ENCODE measurements at regions not wholly inside any gene's neighbourhood (a gene's known extent, or its start where the extent isn't known, plus 50 kb on each side); places are given as distances from the start of the nearest gene placed in this dataset.
"Not testable (repeated sequence)": the region's sequence is repeated elsewhere in the genome, so short reads cannot be mapped to it uniquely, and the experiment has no call there.

- DNase-seq: peak; percentile 66
- no peak overlapping the region for H3K4me3 ChIP-seq (ENCODE audit: low read depth, low read length)
- H3K27ac ChIP-seq: peak overlapping the region; percentile 59
- no peaks in the 10 kb centered on the region for H3K27me3 ChIP-seq (replicated peaks)
- no peak for TF ChIP-seq CTCF (IDR thresholded peaks at IDR 0.05; ENCODE audit: low read depth, low read length, missing control alignments)
- in situ Hi-C loops (cut with HindIII; ENCODE audit: low pct_ligation_motif_present, low sequenced_read_pairs): no loop called here
- H3K36me3 ChIP-seq (replicated peaks): no peaks in the 10 kb centered on the region
These were observed 239.4 kb upstream of the KRR1 start for GRCh38 chr12:75750716-75751306.

- H3K4me3 ChIP-seq (ENCODE audit: low read depth, low read length); DNase-seq; H3K27me3 ChIP-seq (replicated peaks); H3K27ac ChIP-seq; H3K36me3 ChIP-seq (replicated peaks); in situ Hi-C loops (cut with HindIII; ENCODE audit: low pct_ligation_motif_present, low sequenced_read_pairs): not testable (repeated sequence)
These were observed 237.6 kb upstream of the KRR1 start for GRCh38 chr12:75748990-75749389.

GRCh38 chr12:75748136-75748535, 236.7 kb upstream of the KRR1 start:
- Histone ChIP-seq H3K36me3 (replicated peaks) (no peaks in the 10 kb centered on the region), H3K27me3 (replicated peaks) (no peaks in the 10 kb centered on the region), H3K27ac (peak overlapping the region; percentile 78), H3K4me3 (ENCODE audit: low read depth, low read length) (no peak overlapping the region)
- in situ Hi-C loops (cut with HindIII; ENCODE audit: low pct_ligation_motif_present, low sequenced_read_pairs): no loop called here
- no peak for TF ChIP-seq CTCF (IDR thresholded peaks at IDR 0.05; ENCODE audit: low read depth, low read length, missing control alignments)
- DNase-seq: no peak

GRCh38 chr12:75747572-75748021, 236.2 kb upstream of the KRR1 start:
- H3K36me3 ChIP-seq (replicated peaks): no peaks in the 10 kb centered on the region
- in situ Hi-C loops (cut with HindIII; ENCODE audit: low pct_ligation_motif_present, low sequenced_read_pairs): no loop called here
- TF ChIP-seq CTCF (IDR thresholded peaks at IDR 0.05; ENCODE audit: low read depth, low read length, missing control alignments): no peak
- DNase-seq: peak; percentile 46
- H3K27me3 ChIP-seq (replicated peaks): no peaks in the 10 kb centered on the region
- H3K27ac ChIP-seq: peak overlapping the region; percentile 78
- H3K4me3 ChIP-seq (ENCODE audit: low read depth, low read length): no peak overlapping the region

GRCh38 chr12:75746621-75747020, 235.2 kb upstream of the KRR1 start:
- TF ChIP-seq CTCF (IDR thresholded peaks at IDR 0.05; ENCODE audit: low read depth, low read length, missing control alignments): no peak
- H3K4me3 ChIP-seq (ENCODE audit: low read depth, low read length): no peak overlapping the region
- no peaks in the 10 kb centered on the region for H3K36me3 ChIP-seq (replicated peaks)
- in situ Hi-C loops (cut with HindIII; ENCODE audit: low pct_ligation_motif_present, low sequenced_read_pairs): no loop called here
- no peak for DNase-seq
- H3K27me3 ChIP-seq (replicated peaks): no peaks in the 10 kb centered on the region
- no peak overlapping the region for H3K27ac ChIP-seq

GRCh38 chr12:75744607-75745256, 233.3 kb upstream of the KRR1 start:
- no peak for DNase-seq
- in situ Hi-C loops (cut with HindIII; ENCODE audit: low pct_ligation_motif_present, low sequenced_read_pairs): no loop called here
- Histone ChIP-seq H3K27me3 (replicated peaks) (no peaks in the 10 kb centered on the region), H3K27ac (no peak overlapping the region), H3K36me3 (replicated peaks) (no peaks in the 10 kb centered on the region), H3K4me3 (ENCODE audit: low read depth, low read length) (no peak overlapping the region)
- no peak for TF ChIP-seq CTCF (IDR thresholded peaks at IDR 0.05; ENCODE audit: low read depth, low read length, missing control alignments)
